ENCODE measurements at regions not wholly inside any gene's neighbourhood (a gene's known extent, or its start where the extent isn't known, plus 50 kb on each side); places are given as distances from the start of the nearest gene placed in this dataset.

DNA sequence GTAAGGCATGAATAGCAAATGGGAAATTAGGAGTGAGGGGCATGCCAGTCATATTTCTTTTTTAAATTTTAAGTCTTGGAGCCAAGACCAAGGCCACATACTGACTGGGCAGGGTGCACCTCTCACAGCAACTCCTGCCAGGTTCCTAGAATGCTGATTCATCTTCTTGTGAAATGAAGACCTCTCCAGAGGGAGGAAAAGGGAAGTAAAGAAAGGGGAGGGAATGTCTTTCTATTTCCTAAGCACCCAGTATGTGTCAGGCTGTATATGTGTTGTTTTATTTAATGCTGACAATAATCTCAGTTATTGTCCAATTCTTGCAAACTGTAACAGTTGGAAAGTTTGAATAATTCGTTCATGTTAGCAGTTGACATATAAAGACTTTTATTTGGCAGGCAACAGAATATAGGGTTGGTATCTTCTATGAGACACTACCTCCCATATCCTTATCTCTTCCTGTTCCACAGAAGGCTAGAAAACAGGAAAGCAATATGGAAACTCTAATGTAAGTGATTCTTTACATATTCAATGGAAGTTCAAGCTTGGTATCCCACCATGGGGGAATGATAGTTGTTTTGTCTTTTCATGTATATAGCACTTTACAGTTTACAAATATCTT lies 259.1 kb upstream of the USP24 start:
- WGBS, 2 donors: 48 to 63% methylated on average over 1 of the region's 1 CpG
- intact Hi-C loops (cut with DNase I; ENCODE audit: low total_unique reads): no loop called here
- DNase-seq (ENCODE audit: low spot score in 2 of 2): no peak

DNA sequence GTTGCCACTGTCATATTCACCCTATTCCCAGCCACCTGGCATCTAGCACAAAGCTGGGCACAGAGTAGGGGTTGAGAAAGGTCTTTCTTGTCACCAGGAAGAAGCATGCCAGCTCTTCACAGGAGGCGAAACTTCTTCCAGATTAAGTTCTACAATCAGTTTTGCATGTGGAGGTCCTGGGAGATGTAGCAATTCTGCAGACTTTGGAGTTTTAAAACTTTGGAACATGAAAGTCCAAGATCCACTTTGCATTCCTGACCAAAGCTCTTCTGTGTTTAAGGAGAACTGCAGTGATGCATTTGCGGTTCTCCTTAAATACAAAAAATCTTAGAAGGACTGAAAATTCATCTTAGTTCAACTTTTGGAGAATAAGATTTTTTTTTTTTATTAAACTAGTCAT lies 258.5 kb upstream of the USP24 start:
- no peak for DNase-seq (ENCODE audit: low spot score in 2 of 2)
- 89 to 94% methylated on average over 2 of the region's 2 CpGs for WGBS, 2 donors
- intact Hi-C loops (cut with DNase I; ENCODE audit: low total_unique reads): no loop called here
- H3K4me3 ChIP-seq (ENCODE audit: low read depth, poor library complexity, severe bottlenecking): no peak overlapping the region
- TF ChIP-seq CTCF (IDR thresholded peaks at IDR 0.05): no peak
- no peak for TF ChIP-seq POLR2A (IDR thresholded peaks at IDR 0.05)

More for the DNA sequence above, 259.1 kb upstream of the USP24 start:
- no peak overlapping the region for H3K4me3 ChIP-seq (ENCODE audit: low read depth, poor library complexity, severe bottlenecking)
- TF ChIP-seq CTCF (IDR thresholded peaks at IDR 0.05) (no peak), POLR2A (IDR thresholded peaks at IDR 0.05) (no peak)

- DNase-seq (ENCODE audit: low spot score in 2 of 2): peak in 1 of 2 donors; percentile 48
- WGBS, 2 donors: 23 to 31% methylated on average over 2 of the region's 2 CpGs
- TF ChIP-seq POLR2A (IDR thresholded peaks at IDR 0.05) (no peak), CTCF (IDR thresholded peaks at IDR 0.05) (no peak)
- H3K4me3 ChIP-seq (ENCODE audit: low read depth, poor library complexity, severe bottlenecking): no peak overlapping the region
- intact Hi-C loops (cut with DNase I; ENCODE audit: low total_unique reads): no loop called here
Observed at GRCh38 chr1:55472784-55473183, 257.6 kb upstream of the USP24 start.

- no peak for DNase-seq (ENCODE audit: low spot score in 2 of 2)
- TF ChIP-seq POLR2A (IDR thresholded peaks at IDR 0.05) (no peak), CTCF (IDR thresholded peaks at IDR 0.05) (no peak)
- intact Hi-C loops (cut with DNase I; ENCODE audit: low total_unique reads): no loop called here
- no peak overlapping the region for H3K4me3 ChIP-seq (ENCODE audit: low read depth, poor library complexity, severe bottlenecking)
- WGBS, 2 donors: 90 to 100% methylated on average over 1 of the region's 1 CpG
Observed at GRCh38 chr1:55472115-55472514, 257.0 kb upstream of the USP24 start.

- WGBS, 2 donors: 49 to 67% methylated on average over 7 of the region's 7 CpGs
- TF ChIP-seq CTCF (IDR thresholded peaks at IDR 0.05) (no peak), POLR2A (IDR thresholded peaks at IDR 0.05) (no peak)
- no peak overlapping the region for H3K4me3 ChIP-seq (ENCODE audit: low read depth, poor library complexity, severe bottlenecking)
- DNase-seq (ENCODE audit: low spot score in 2 of 2): no peak
- intact Hi-C loops (cut with DNase I; ENCODE audit: low total_unique reads): no loop called here
Observed at GRCh38 chr1:55468142-55468795, 253.1 kb upstream of the USP24 start.

Data from lower leg skin (tissue), 4 donors.